ENCODE measurements at regions not wholly inside any gene's neighbourhood (a gene's known extent, or its start where the extent isn't known, plus 50 kb on each side); places are given as distances from the start of the nearest gene placed in this dataset.
"Not testable (repeated sequence)": the region's sequence is repeated elsewhere in the genome, so short reads cannot be mapped to it uniquely, and the experiment has no call there.

DNA sequence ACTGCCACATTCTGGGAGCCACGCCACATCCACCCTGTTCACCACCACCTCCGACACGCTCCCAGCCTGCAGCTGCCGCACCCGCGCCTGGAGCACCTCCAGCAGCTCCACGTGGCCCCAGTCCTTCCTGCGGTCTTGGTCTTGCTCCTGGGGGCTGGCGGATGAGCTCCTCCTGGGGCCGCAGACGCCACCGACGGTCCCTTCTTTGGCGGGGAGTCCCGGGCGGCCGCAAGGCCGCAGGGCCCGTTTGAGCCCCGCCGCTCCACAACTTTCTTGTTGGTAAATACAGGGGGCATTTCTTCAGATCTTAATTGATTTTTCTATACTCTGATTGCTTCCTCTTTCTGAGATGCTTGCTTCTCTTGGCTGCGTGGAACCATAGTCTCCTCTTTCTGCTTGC lies 75.3 kb upstream of the MED13 start:
- in situ Hi-C loops (cut with HindIII; ENCODE audit: low pct_unique_long_range_greater_than_20kb, low sequenced_read_pairs): no loop called here
- no peak overlapping the region for H3K27ac ChIP-seq (ENCODE audit: low read length)
- H3K4me1 ChIP-seq (ENCODE audit: control insufficient read depth, insufficient read depth, low read length): no peaks in the 10 kb centered on the region
- ChIA-PET POLR2A (no interaction called here), CTCF (no interaction called here)
- H3K9me3 ChIP-seq (ENCODE audit: control insufficient read depth, insufficient read depth, low read depth, low read length): no peaks in the 10 kb centered on the region
- no peak overlapping the region for H3K4me3 ChIP-seq (ENCODE audit: low read depth in 2 of 2, low read length in 2 of 2)
- DNase-seq (ENCODE audit: low read depth, low spot score) (no peak), ATAC-seq (no peak)
- TF ChIP-seq SIN3A (IDR thresholded peaks at IDR 0.05; ENCODE audit: borderline replicate concordance, insufficient read depth, low read depth, low read length): no peak
- no peak for TF ChIP-seq TCF7L2 (IDR thresholded peaks at IDR 0.05; ENCODE audit: low read depth, low read length)
- TF ChIP-seq POLR2AphosphoS5 (IDR thresholded peaks at IDR 0.05; ENCODE audit: low read depth, low read length): no peak
- TF ChIP-seq, protein P1, sequence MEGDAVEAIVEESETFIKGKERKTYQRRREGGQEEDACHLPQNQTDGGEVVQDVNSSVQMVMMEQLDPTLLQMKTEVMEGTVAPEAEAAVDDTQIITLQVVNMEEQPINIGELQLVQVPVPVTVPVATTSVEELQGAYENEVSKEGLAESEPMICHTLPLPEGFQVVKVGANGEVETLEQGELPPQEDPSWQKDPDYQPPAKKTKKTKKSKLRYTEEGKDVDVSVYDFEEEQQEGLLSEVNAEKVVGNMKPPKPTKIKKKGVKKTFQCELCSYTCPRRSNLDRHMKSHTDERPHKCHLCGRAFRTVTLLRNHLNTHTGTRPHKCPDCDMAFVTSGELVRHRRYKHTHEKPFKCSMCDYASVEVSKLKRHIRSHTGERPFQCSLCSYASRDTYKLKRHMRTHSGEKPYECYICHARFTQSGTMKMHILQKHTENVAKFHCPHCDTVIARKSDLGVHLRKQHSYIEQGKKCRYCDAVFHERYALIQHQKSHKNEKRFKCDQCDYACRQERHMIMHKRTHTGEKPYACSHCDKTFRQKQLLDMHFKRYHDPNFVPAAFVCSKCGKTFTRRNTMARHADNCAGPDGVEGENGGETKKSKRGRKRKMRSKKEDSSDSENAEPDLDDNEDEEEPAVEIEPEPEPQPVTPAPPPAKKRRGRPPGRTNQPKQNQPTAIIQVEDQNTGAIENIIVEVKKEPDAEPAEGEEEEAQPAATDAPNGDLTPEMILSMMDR (IDR thresholded peaks at IDR 0.05): no peak
- TF ChIP-seq, protein P2, sequence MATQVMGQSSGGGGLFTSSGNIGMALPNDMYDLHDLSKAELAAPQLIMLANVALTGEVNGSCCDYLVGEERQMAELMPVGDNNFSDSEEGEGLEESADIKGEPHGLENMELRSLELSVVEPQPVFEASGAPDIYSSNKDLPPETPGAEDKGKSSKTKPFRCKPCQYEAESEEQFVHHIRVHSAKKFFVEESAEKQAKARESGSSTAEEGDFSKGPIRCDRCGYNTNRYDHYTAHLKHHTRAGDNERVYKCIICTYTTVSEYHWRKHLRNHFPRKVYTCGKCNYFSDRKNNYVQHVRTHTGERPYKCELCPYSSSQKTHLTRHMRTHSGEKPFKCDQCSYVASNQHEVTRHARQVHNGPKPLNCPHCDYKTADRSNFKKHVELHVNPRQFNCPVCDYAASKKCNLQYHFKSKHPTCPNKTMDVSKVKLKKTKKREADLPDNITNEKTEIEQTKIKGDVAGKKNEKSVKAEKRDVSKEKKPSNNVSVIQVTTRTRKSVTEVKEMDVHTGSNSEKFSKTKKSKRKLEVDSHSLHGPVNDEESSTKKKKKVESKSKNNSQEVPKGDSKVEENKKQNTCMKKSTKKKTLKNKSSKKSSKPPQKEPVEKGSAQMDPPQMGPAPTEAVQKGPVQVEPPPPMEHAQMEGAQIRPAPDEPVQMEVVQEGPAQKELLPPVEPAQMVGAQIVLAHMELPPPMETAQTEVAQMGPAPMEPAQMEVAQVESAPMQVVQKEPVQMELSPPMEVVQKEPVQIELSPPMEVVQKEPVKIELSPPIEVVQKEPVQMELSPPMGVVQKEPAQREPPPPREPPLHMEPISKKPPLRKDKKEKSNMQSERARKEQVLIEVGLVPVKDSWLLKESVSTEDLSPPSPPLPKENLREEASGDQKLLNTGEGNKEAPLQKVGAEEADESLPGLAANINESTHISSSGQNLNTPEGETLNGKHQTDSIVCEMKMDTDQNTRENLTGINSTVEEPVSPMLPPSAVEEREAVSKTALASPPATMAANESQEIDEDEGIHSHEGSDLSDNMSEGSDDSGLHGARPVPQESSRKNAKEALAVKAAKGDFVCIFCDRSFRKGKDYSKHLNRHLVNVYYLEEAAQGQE (IDR thresholded peaks at IDR 0.05; ENCODE audit: insufficient read depth in 1 of 2, low read depth in 2 of 2, low read length in 1 of 2): no peak
- no TSS peak for BruUV-seq (replicated peaks)
- no peaks in the 10 kb centered on the region for H3K36me3 ChIP-seq (ENCODE audit: control insufficient read depth, insufficient read depth, low read length)
- no peaks in the 10 kb centered on the region for H3K27me3 ChIP-seq (ENCODE audit: control insufficient read depth, insufficient read depth, low read length)
- intact Hi-C loops (cut with micrococcal nuclease; ENCODE audit: unreplicated experiment): no loop called here

DNA sequence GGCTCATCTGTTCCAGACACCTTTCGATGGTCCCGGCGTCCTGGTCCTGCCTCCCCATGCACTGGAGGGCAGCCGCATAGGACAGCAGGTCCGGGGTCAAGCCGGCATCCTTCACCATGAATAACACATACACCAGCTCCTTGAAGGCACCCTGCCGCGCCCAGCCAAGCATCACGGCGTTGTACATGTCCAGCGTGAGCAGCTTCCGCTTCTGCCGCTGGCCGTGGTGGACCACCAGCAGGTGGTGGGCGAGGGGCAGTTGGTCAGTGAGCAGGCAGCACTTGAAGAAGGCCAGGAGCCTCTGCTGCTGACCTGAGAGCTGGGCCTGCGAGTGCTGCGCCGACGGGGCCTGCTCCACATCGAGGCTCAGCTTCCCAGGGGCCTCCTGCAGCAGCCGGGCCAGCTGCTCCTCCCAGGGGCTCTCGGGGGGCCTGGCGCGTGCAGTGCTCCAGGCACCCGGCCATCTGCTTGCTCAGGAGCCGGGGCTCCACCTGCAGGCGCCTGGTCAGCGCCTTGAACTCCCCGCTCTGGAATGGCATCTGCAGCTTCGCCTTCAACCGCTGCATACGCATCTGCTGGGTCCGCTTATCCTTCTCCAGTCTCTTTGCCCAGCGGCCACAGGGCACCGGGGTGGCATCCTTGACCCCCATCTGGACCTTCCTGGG lies 74.7 kb upstream of the MED13 start:
- intact Hi-C loops (cut with micrococcal nuclease; ENCODE audit: unreplicated experiment); DNase-seq (ENCODE audit: low read depth, low spot score); ATAC-seq; H3K9me3 ChIP-seq (ENCODE audit: control insufficient read depth, insufficient read depth, low read depth, low read length); H3K36me3 ChIP-seq (ENCODE audit: control insufficient read depth, insufficient read depth, low read length); H3K27me3 ChIP-seq (ENCODE audit: control insufficient read depth, insufficient read depth, low read length); H3K4me1 ChIP-seq (ENCODE audit: control insufficient read depth, insufficient read depth, low read length); in situ Hi-C loops (cut with HindIII; ENCODE audit: low pct_unique_long_range_greater_than_20kb, low sequenced_read_pairs); BruUV-seq (replicated peaks); H3K4me3 ChIP-seq (ENCODE audit: low read depth in 2 of 2, low read length in 2 of 2); CTCF ChIA-PET; POLR2A ChIA-PET; H3K27ac ChIP-seq (ENCODE audit: low read length): not testable (repeated sequence)

DNA sequence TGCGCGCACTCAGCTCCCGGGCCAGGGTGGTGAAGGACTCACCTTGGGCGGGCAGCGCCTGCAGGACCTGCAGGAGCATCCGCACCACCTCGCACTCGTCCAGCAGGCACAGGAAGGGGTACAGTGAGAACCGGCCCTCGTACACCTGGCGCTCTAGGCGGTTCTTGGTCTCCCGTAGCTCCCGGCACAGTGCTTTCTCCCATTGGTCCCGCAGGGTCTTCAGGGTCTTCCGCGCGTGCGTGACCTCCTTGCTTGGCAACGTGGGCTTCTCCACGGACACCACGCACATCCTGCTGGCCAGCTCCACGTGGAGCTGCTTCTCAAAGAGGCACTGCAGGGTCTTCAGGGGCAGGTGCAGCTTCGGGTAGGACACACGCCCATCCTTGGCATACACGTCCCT lies 74.1 kb upstream of the MED13 start:
- no peak for ATAC-seq
- TF ChIP-seq POLR2AphosphoS5 (IDR thresholded peaks at IDR 0.05; ENCODE audit: low read depth, low read length): no peak
- TF ChIP-seq, protein P1 (IDR thresholded peaks at IDR 0.05): no peak

DNA sequence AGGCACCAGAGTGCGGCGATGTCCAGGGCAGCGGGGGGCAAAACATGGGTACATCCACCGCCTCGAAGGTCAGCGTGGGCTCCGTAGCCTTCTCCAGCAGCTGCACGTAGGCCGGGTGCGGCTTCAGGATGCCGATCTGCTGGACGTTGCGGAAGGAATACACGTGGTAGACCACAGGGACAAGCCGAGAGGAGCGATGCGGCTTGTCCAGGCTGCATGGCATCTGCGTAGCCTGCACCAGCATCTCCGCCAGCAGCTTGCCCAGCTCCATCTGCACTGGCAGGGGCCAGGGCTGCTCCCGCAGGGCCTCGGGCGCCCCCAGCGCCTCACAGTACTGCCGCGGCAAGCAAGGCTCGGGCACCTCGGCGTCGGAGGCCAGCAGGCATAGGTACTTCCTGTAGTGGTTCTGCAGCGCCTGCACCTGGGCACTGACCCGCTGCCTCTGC lies 73.6 kb upstream of the MED13 start:
- H3K27ac ChIP-seq (ENCODE audit: low read length); H3K36me3 ChIP-seq (ENCODE audit: control insufficient read depth, insufficient read depth, low read length); H3K4me1 ChIP-seq (ENCODE audit: control insufficient read depth, insufficient read depth, low read length); CTCF ChIA-PET; H3K4me3 ChIP-seq (ENCODE audit: low read depth in 2 of 2, low read length in 2 of 2); POLR2A ChIA-PET; intact Hi-C loops (cut with micrococcal nuclease; ENCODE audit: unreplicated experiment); H3K9me3 ChIP-seq (ENCODE audit: control insufficient read depth, insufficient read depth, low read depth, low read length); DNase-seq (ENCODE audit: low read depth, low spot score); BruUV-seq (replicated peaks); ATAC-seq; in situ Hi-C loops (cut with HindIII; ENCODE audit: low pct_unique_long_range_greater_than_20kb, low sequenced_read_pairs); H3K27me3 ChIP-seq (ENCODE audit: control insufficient read depth, insufficient read depth, low read length): not testable (repeated sequence)

More for the DNA sequence above, 74.1 kb upstream of the MED13 start:
- H3K4me3 ChIP-seq (ENCODE audit: low read depth in 2 of 2, low read length in 2 of 2): no peak overlapping the region
- no peaks in the 10 kb centered on the region for H3K36me3 ChIP-seq (ENCODE audit: control insufficient read depth, insufficient read depth, low read length)
- 0 out of 2 replicates have a peak, but pooled peaks cover 5% of the 10 kb centered on the region for H3K27me3 ChIP-seq (ENCODE audit: control insufficient read depth, insufficient read depth, low read length)
- H3K27ac ChIP-seq (ENCODE audit: low read length): no peak overlapping the region
- H3K4me1 ChIP-seq (ENCODE audit: control insufficient read depth, insufficient read depth, low read length): no peaks in the 10 kb centered on the region
- in situ Hi-C loops (cut with HindIII; ENCODE audit: low pct_unique_long_range_greater_than_20kb, low sequenced_read_pairs): no loop called here
- DNase-seq (ENCODE audit: low read depth, low spot score): no peak
- no peaks in the 10 kb centered on the region for H3K9me3 ChIP-seq (ENCODE audit: control insufficient read depth, insufficient read depth, low read depth, low read length)
- POLR2A ChIA-PET: no interaction called here
- no TSS peak for BruUV-seq (replicated peaks)
- CTCF ChIA-PET: no interaction called here
- intact Hi-C loops (cut with micrococcal nuclease; ENCODE audit: unreplicated experiment): no loop called here
